Left kidney (tissue), 1 donor: ENCODE measurements at regions not wholly inside any gene's neighbourhood (a gene's known extent, or its start where the extent isn't known, plus 50 kb on each side); places are given as distances from the start of the nearest gene placed in this dataset.

Source experiments
- DNase-seq: peaks from one replicate; pipeline ENCODE4 v3.0.0-alpha.2; 2013

DNA sequence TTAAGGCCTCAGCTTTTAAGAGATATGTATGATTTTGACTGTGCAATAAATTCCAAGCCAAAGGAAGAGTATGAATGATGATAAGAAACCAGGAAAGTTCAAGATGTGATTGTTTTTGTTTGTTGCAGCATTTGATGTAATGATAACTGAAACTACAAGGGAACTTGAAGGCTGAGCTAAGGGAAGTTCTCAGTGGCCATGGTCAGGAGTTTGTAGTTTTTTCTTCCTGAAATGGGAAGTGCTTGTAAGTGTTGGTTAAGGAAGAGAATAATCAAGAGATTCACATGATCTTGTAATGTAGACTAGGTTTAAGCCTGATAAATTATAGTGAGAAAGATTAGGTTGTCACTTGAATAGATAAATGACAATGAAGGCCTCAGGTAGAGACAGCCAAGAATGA is 53.4 kb downstream of the PTCHD4 start:
- no peak for DNase-seq

- DNase-seq, result no peak
Measured at GRCh38 chr6:48048451-48049146, 62.4 kb downstream of the PTCHD4 start.

GRCh38 chr6:48041894-48042293 is 69.1 kb downstream of the PTCHD4 start:
- DNase-seq, result no peak

- DNase-seq, result no peak
Measured at GRCh38 chr6:48037946-48038345, 73.1 kb downstream of the PTCHD4 start.

DNA sequence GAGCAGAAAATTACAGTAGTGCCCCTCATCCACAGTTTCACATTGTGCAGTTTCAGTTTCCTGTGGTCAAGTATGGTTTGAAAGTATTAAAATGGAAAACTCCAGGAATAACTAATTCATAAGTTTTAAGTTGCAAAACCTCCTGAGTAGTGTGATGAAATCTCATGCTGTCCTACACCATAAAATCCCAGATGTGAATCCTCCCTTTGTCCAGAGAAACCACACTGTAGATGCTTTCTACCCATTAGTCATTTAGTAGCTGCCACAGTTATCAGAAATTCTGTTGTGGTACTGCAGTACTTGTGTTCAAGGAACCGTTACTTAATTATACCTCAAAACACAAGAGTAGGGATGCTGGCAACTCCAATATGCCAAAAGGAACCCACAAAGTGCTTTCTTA is 74.7 kb downstream of the PTCHD4 start:
- DNase-seq, result no peak

GRCh38 chr6:48032151-48032550 is 78.8 kb downstream of the PTCHD4 start:
- DNase-seq, result no peak

DNA sequence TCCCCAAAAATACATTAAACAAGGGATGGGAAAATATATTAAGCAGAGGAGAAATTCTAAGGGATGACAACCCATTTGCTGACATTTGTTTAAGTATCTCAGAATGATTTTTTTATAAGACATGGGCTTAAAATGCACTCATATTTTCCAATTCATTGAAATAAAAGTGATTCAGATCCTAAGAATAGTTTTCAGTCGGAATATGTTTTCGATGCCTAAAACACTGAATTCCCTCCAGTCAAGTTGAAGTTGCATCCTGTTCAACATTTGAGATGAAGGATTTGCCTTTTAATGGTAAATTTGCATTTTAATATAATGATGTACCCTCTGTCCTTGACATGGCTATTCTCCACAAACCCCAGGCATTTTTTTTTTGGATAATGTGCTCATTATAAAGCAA is 79.3 kb downstream of the PTCHD4 start:
- DNase-seq, result no peak

DNA sequence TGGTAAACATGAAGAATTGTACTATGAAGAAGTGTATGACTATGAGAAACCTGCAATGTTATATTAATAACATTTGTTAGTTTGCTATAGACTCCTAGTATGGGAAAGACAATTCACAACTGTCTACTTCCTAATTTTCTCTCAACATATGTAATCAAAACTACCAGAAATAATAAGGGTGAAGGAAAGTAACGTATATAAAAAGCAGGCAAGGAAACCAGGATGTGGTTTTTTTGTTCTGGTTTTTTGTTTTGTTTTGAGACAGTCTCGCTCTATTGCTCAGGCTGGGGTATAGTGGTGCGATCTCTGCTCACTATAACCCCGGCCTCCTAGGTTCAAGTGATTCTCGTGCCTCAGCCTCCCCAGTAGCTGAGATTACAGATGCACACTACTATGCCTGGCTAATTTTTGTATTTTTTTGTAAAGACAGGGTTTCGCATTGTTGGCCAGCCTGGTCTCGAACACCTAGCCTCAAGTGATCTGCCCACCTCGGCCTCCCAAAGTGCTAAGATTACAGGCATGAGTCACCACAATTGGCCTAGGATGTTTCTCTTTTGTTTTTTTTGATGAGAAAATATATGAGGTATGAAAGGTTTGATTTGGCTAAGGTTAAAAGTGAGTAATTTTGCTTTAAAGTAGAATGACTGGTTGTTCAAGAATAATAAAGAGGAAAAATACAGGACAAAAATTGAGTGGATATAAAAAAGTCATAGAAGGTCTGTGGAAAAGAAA is 83.1 kb downstream of the PTCHD4 start:
- no peak for DNase-seq

DNA sequence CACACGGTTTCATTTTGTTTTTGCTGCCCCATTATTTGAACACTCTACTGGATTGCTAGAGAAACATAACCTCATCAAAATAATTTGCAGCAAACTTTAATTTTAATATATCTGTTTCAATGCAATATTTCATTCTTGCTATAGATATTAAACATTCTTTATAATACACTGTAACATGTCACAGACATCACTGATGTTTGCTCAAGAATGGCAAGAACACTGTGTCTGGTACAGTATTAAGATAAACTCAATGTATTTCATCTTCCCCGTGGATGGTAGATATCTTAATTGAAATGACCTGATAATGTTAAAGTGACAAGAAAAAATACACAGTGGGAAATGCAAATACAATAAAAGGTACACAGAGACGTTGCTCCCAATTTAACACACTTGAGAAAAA is 86.0 kb downstream of the PTCHD4 start:
- no peak for DNase-seq

DNA sequence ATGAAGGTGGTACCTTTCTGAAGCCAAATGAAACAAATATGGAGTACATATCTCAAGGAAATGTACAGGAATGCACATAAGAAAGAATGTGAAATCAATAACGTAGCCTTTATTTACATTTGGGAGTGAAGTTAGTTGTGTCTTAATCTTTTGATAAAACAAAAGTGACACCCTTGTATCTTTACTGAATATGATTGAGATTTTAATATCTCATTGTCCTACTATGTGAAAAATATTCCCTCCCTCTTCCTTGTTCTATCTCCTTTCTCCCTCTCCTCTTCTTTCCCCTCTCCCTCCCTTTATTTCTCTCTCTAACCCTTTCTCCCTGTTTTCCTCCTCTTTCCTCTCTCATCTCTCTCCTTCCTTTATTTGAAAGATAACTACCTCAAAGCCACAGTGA is 89.1 kb downstream of the PTCHD4 start:
- DNase-seq, result no peak

DNA sequence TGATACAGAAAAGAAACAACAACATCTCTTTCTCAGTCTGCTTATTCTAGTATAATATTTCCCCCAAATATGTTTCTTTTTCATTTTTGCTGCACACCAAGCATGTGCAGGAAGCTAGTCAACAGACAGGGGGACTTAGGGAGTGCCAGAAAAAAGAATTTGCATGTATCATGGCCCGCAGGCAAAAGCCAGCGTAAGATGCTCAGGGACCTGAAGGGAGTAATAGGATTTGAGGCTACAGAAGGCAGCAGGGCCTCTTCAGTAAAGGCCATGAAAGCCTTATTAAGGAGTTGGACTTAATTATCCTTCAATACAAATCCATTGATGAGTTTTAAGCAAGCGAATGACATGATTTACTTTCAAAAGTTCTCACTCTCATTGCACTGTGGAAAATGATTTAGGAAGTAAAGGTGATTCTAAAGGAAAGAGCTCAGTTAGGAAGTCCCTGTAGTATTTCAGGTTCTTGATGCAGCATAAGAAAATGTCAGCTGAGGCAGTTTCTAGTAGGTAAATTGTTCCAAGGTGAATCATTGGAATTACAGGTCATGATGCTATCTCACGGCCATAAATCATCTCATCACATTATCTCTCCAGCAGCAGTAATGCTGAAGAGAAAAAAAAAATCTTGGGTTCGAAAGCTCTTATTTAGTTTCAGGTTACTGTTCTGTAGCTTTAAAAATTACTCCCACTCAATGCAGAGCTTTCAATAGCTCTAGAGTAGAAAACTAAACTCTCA is 94.8 kb downstream of the PTCHD4 start:
- no peak for DNase-seq

- no peak for DNase-seq
Measured at GRCh38 chr6:47992809-47993208, 118.2 kb downstream of the PTCHD4 start.

- DNase-seq, result no peak
Measured at GRCh38 chr6:47983491-47983890, 127.5 kb downstream of the PTCHD4 start.

DNA sequence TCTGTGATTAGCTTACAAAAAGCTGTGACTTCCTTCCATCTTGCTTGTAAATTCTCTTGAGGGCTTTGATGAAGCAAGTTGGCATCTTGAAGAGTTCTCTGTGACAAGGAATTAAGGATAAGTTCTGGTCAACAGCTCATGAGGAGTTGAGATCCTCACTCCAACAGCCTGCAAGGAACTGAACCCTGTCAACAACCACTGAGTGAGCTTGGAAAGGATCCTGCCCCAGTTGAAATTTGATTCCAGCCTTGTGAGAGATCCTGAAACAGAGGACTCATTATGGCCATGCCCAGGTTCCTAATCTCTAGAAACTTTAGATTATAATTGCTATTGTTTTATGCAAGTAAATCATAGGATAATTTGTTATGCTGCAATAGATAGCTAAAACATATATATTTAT is 133.7 kb downstream of the PTCHD4 start:
- DNase-seq, result no peak

DNA sequence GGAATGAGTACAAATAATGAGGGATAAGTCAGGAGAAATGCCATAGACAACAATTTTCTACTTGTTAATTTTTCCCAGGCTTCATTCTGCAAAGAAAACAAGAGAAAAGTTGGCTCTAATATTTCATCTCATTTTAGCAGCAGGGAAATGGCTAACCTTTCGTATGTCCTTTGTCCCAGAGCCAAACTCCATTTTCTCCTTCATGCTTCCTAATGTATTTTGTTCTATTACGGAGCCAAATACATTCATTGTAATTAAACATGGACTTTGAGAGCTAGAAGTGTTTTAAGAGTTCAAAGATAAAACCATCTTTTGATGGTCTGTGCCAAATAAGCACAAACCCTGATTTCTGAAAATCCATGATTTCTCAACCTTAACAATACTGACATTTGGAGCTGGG is 136.9 kb downstream of the PTCHD4 start:
- no peak for DNase-seq

- no peak for DNase-seq
Measured at GRCh38 chr6:47970826-47971225, 140.2 kb downstream of the PTCHD4 start.

GRCh38 chr6:47967843-47968242 is 143.2 kb downstream of the PTCHD4 start:
- DNase-seq, result no peak

DNA sequence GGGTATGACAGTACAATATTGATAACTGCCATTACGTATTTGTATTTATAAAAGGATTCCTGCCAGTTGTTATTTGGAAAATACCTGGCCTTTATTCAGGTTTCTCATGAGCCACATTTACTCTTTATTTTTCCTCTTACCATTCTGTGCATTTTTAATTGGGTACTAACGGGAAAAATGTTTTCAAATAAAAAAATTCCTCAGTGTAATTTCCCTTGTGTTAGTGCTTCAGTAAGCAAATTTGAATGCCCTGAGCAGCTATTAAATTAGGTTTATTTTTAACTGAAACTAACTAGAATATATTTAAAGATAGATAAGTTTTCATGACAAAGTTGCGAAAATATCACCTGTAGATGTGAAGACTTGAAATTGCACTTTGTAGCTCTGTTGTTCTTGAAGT is 146.0 kb downstream of the PTCHD4 start:
- DNase-seq, result no peak

- DNase-seq, result no peak
Measured at GRCh38 chr6:47952640-47953039, 158.4 kb downstream of the PTCHD4 start.

- DNase-seq, result no peak
Measured at GRCh38 chr6:47944846-47945245, 163.0 kb downstream of the OPN5 start.

DNA sequence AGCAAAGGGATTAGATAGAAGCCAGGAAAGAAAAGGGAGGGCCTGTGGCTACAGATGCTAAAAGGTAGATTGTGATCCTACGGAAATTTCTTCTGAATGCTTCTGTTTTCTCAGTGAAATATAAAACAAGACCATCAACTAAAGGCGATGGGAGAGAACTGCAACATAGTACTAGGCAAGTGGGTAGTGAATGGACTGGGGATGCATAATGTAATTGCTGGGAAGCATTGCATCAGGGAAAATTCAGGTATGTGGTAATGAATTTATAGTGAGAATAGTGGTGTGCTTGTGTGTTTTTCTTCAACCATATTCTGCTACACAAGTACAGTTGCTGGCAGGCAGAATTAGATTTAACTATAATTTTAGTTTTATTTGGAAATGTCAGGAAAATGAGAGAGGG is 156.6 kb downstream of the OPN5 start:
- DNase-seq, result no peak

DNA sequence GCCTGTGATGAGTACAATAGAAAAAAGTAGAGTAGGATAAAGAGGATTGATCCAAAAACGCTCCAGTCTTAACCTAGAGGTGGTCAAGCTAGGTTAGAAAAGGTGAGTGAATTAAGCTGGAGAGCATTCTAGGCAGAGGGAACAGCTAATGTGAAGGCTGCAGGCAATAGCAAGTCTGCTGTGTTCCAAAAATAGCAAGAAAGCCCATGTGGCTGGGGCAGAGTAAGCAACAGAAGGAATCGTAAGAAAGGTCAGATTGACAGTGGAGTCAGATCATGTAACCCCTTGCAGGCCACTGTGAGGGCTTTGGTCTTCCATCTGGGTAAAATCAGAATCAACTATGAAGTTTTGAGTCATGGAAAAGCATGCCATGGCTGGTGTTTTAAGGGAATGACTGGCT is 155.0 kb downstream of the OPN5 start:
- DNase-seq, result no peak

DNA sequence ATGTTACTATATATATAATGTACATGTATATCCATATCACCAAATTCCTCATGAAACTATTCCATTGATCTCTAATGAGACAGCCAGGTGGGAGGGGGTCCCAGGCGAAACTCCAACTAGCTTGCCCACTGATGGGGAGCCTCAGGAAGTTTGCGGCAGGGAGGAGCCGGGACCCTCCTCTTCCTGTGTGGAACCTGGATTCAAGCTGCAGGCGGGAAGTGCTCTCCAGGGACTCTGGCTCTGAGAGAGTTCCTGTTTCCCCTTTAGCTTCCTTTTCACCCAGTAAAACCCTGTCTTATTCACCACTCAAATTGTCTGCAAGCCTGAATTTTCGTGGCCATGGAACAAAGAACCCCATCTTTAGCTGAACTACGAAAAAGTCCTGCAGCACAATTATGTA is 152.2 kb downstream of the OPN5 start:
- DNase-seq, result no peak
